PFSK-1 (cell line): ENCODE measurements at regions not wholly inside any gene's neighbourhood (a gene's known extent, or its start where the extent isn't known, plus 50 kb on each side); places are given as distances from the start of the nearest gene placed in this dataset.

Experiments
- FOXP2 ChIP-seq: optimal IDR thresholded peaks from 2 replicates; pipeline ENCODE3; 2011; ENCODE audit warnings: borderline replicate concordance, control low read depth, inconsistent platforms; ENCODE audit not compliant: insufficient read depth; ENCODE audit errors: extremely low read length, extremely low read depth
- POLR2AphosphoS5 ChIP-seq: IDR thresholded peaks from 2 replicates; pipeline ENCODE4 v1.6.1; 2012; ENCODE audit warnings: low read depth, mild to moderate bottlenecking, control low read depth, low read length, moderate library complexity
- REST ChIP-seq, 2 experiments: IDR thresholded peaks; 2 replicates each; pipeline versions ENCODE4 v1.6.1 to v1.8.0; 2011 to 2012; ENCODE audit warnings: low read depth in 2 of 2, low read length in 2 of 2, control low read depth in 1 of 2, inconsistent platforms in 1 of 2, mild to moderate bottlenecking in 1 of 2, moderate library complexity in 1 of 2; ENCODE audit not compliant: insufficient read depth in 1 of 2
- SIN3A ChIP-seq: IDR thresholded peaks from 2 replicates; pipeline ENCODE4 v1.6.1; 2012; ENCODE audit warnings: mild to moderate bottlenecking, low read length, moderate library complexity, borderline replicate concordance; ENCODE audit not compliant: insufficient read depth
- TAF1 ChIP-seq: IDR thresholded peaks from 2 replicates; pipeline ENCODE4 v1.6.1; 2012; ENCODE audit warnings: low read length, control low read depth, borderline replicate concordance; ENCODE audit not compliant: insufficient read depth

- TF ChIP-seq SIN3A (no peak), TAF1 (no peak), POLR2AphosphoS5 (no peak), REST (IDR thresholded peaks at IDR 0.05; ENCODE audit: insufficient read depth in 1 of 2, low read depth in 2 of 2, low read length in 2 of 2) (no peak), FOXP2 (no peak)
These were observed 69.4 kb upstream of the IGLL5 start for GRCh38 chr22:22818202-22818538.

GRCh38 chr22:22818861-22819855 lies 68.5 kb upstream of the IGLL5 start:
- TF ChIP-seq REST (IDR thresholded peaks at IDR 0.05; ENCODE audit: insufficient read depth in 1 of 2, low read depth in 2 of 2, low read length in 2 of 2) = no peak
- no peak for TF ChIP-seq SIN3A
- TF ChIP-seq TAF1 = no peak
- no peak for TF ChIP-seq POLR2AphosphoS5
- no peak for TF ChIP-seq FOXP2

GRCh38 chr22:22820076-22820475 lies 67.5 kb upstream of the IGLL5 start:
- TF ChIP-seq TAF1 = no peak

- no peak for TF ChIP-seq FOXP2
- TF ChIP-seq POLR2AphosphoS5 = no peak
These were observed 67.0 kb upstream of the IGLL5 start for GRCh38 chr22:22820626-22821025.

GRCh38 chr22:22821340-22821739 lies 66.3 kb upstream of the IGLL5 start:
- TF ChIP-seq TAF1 (no peak), REST (IDR thresholded peaks at IDR 0.05; ENCODE audit: insufficient read depth in 1 of 2, low read depth in 2 of 2, low read length in 2 of 2) (no peak), FOXP2 (no peak), POLR2AphosphoS5 (no peak), SIN3A (no peak)

GRCh38 chr22:22822106-22822505 lies 65.5 kb upstream of the IGLL5 start:
- TF ChIP-seq TAF1 (no peak), REST (IDR thresholded peaks at IDR 0.05; ENCODE audit: insufficient read depth in 1 of 2, low read depth in 2 of 2, low read length in 2 of 2) (no peak), POLR2AphosphoS5 (no peak), FOXP2 (no peak), SIN3A (no peak)
